GM12874 (cell line): ENCODE measurements at regions not wholly inside any gene's neighbourhood (a gene's known extent, or its start where the extent isn't known, plus 50 kb on each side); places are given as distances from the start of the nearest gene placed in this dataset.

Experiments used
- CTCF ChIP-seq: IDR thresholded peaks from 2 replicates; pipeline ENCODE4 v1.5.1; 2011; ENCODE audit warnings: low read depth, mild to moderate bottlenecking, control low read depth, low read length, moderate library complexity; ENCODE audit not compliant: insufficient read depth

- TF ChIP-seq CTCF = no peak
These were observed 341.0 kb upstream of the TMPO start for GRCh38 chr12:98174428-98174809.

DNA sequence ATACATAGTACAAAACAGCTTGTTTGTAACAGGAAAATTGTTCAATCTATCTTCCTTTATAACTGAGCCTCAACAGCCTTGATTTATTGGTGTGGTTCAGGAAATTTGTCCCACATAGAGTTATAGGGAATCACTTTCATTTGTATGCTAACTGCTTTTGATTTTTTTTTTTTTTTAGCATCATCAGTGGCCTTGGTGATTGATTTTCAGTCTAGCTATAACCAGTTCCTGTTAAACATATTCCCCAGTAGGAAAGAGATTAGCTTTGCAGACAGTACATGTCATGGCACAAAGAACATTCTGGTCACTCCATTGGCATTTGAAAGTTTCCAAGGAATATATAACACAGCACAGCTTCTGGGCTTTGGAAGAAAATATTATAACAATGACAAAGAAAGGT, 337.3 kb upstream of the TMPO start:
- TF ChIP-seq CTCF = no peak

- no peak for TF ChIP-seq CTCF
These were observed 336.2 kb upstream of the TMPO start for GRCh38 chr12:98179151-98179550.

GRCh38 chr12:98180603-98181002, 334.8 kb upstream of the TMPO start:
- no peak for TF ChIP-seq CTCF

GRCh38 chr12:98182821-98183220, 332.6 kb upstream of the TMPO start:
- TF ChIP-seq CTCF = no peak

GRCh38 chr12:98185606-98186005, 329.8 kb upstream of the TMPO start:
- no peak for TF ChIP-seq CTCF

DNA sequence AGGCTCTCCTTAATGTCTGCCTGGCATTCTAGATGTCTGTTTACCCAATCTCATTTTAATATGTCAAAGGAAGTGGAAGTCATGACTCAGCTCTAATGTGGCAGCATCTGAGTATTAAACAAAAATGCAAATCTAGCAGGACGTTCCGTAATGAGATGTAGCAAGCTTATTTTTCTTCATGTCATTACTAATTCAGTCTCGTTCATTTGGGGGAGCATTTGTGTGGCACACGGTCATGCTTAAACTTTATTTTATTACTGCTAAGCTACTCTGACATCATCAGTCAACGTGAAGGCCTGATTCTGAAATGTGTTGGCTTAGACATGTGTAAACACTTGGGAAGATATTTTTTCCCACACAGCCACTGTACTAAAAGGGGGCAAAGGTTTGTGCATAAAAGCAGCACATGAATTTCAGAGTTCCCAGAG, 326.7 kb upstream of the TMPO start:
- no peak for TF ChIP-seq CTCF

GRCh38 chr12:98194591-98194990, 320.8 kb upstream of the TMPO start:
- TF ChIP-seq CTCF = no peak
